HCT116 (cell line): ENCODE measurements at regions not wholly inside any gene's neighbourhood (a gene's known extent, or its start where the extent isn't known, plus 50 kb on each side); places are given as distances from the start of the nearest gene placed in this dataset.

Experiments used
- CBX3 ChIP-seq: IDR thresholded peaks from 2 replicates; pipeline ENCODE4 v1.6.1; 2012; ENCODE audit warnings: low read depth
- EZH2 ChIP-seq: fragments of 200-600 bp; sonication (generic); IDR thresholded peaks from 2 replicates; pipeline ENCODE4 v1.6.1; 2017; ENCODE audit warnings: antibody characterized with exemption, mixed run types
- POLR2AphosphoS5 ChIP-seq: IDR thresholded peaks from 2 replicates; pipeline ENCODE4 v1.6.1; 2011; ENCODE audit warnings: mild to moderate bottlenecking, low read depth, low read length, moderate library complexity
- RAD21 ChIP-seq: IDR thresholded peaks from 2 replicates; pipeline ENCODE4 v1.6.1; 2012; ENCODE audit warnings: low read depth, mild to moderate bottlenecking
- TF ChIP-seq, protein P1 (sequence below), 3 experiments: fragments of 200-600 bp in 1 of 3; sonication (generic) in 1 of 3; IDR thresholded peaks in 2 of 3; conservative IDR thresholded peaks in 1 of 3; 2 replicates each; pipeline ENCODE4 v1.5.1; 2012 to 2017; ENCODE audit warnings: low read depth in 2 of 3, low read length in 2 of 3, antibody characterized with exemption in 1 of 3, borderline replicate concordance in 1 of 3, control low read depth in 1 of 3, mild to moderate bottlenecking in 1 of 3, mixed read lengths in 1 of 3, mixed run types in 1 of 3, moderate library complexity in 1 of 3; ENCODE audit not compliant: insufficient read depth in 1 of 3

DNA sequence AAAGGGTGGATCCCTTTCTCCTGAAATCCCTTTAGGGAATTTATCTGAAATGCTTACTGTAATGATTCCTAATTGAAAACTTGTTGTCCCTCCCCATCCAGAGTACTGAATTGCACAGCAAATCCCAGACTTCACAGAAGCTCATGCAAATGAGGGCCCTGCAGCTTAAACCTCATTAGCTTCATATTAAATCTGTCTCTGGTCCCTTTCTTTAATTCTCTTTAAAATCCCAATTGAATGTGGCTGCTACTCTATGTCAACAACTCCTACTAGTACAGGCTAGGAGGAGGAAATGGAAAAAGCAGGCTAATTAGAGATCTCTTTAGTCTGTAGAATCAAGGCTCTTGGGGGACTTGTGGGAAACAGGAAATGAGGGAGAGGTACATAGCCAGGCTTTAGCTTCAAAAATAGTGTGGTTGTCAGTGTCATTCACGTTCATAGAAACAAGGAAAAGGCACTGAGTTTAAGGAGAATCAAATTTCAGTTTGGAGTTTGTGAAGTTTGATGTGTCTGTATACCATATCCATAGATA lies 191.3 kb upstream of the PRDM9 start:
- TF ChIP-seq, protein P1, sequence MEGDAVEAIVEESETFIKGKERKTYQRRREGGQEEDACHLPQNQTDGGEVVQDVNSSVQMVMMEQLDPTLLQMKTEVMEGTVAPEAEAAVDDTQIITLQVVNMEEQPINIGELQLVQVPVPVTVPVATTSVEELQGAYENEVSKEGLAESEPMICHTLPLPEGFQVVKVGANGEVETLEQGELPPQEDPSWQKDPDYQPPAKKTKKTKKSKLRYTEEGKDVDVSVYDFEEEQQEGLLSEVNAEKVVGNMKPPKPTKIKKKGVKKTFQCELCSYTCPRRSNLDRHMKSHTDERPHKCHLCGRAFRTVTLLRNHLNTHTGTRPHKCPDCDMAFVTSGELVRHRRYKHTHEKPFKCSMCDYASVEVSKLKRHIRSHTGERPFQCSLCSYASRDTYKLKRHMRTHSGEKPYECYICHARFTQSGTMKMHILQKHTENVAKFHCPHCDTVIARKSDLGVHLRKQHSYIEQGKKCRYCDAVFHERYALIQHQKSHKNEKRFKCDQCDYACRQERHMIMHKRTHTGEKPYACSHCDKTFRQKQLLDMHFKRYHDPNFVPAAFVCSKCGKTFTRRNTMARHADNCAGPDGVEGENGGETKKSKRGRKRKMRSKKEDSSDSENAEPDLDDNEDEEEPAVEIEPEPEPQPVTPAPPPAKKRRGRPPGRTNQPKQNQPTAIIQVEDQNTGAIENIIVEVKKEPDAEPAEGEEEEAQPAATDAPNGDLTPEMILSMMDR (IDR thresholded peaks at IDR 0.05 in 2 of 3, conservative IDR thresholded peaks at IDR 0.05 in 1 of 3; ENCODE audit: borderline replicate concordance in 1 of 3, insufficient read depth in 1 of 3, low read depth in 2 of 3, low read length in 2 of 3), result no peak
- TF ChIP-seq RAD21 (no peak), CBX3 (no peak), EZH2 (no peak), POLR2AphosphoS5 (no peak)
